ENCODE measurements at regions not wholly inside any gene's neighbourhood (a gene's known extent, or its start where the extent isn't known, plus 50 kb on each side); places are given as distances from the start of the nearest gene placed in this dataset.

- no peak for DNase-seq
- ATAC-seq, result peak; percentile 21
- intact Hi-C loops (cut with micrococcal nuclease), result no loop called here
Measured at GRCh38 chr14:80446356-80446755, 235.1 kb upstream of the DIO2 start.

- no peak for ATAC-seq
- intact Hi-C loops (cut with micrococcal nuclease), result no loop called here
- DNase-seq, result no peak
Measured at GRCh38 chr14:80445605-80446004, 234.3 kb upstream of the DIO2 start.

- intact Hi-C loops (cut with micrococcal nuclease), result no loop called here
- ATAC-seq, result no peak
Measured at GRCh38 chr14:80434574-80435321, 223.4 kb upstream of the DIO2 start.

GRCh38 chr14:80433811-80434210 lies 222.5 kb upstream of the DIO2 start:
- DNase-seq (no peak), ATAC-seq (no peak)
- intact Hi-C loops (cut with micrococcal nuclease), result no loop called here

More at GRCh38 chr14:80434574-80435321, 223.4 kb upstream of the DIO2 start:
- DNase-seq, result no peak

- ATAC-seq (no peak), DNase-seq (no peak)
- intact Hi-C loops (cut with micrococcal nuclease), result no loop called here
Measured at GRCh38 chr14:80428671-80429070, 217.4 kb upstream of the DIO2 start.

GRCh38 chr14:80428171-80428570 lies 216.9 kb upstream of the DIO2 start:
- DNase-seq (no peak), ATAC-seq (no peak)
- intact Hi-C loops (cut with micrococcal nuclease), result no loop called here

- intact Hi-C loops (cut with micrococcal nuclease), result no loop called here
- peak; percentile 51 for ATAC-seq
- no peak for DNase-seq
Measured at GRCh38 chr14:80427101-80427500, 215.8 kb upstream of the DIO2 start.

GRCh38 chr14:80426683-80427082 lies 215.4 kb upstream of the DIO2 start:
- ATAC-seq (no peak), DNase-seq (no peak)
- intact Hi-C loops (cut with micrococcal nuclease), result no loop called here

- ATAC-seq, result peak; percentile 93
- intact Hi-C loops (cut with micrococcal nuclease), result no loop called here
- no peak for DNase-seq
Measured at GRCh38 chr14:80425686-80426085, 214.4 kb upstream of the DIO2 start.

GRCh38 chr14:80419769-80420168 lies 208.5 kb upstream of the DIO2 start:
- no peak for DNase-seq
- no peak for ATAC-seq
- intact Hi-C loops (cut with micrococcal nuclease), result no loop called here

GRCh38 chr14:80419345-80419744 lies 208.0 kb upstream of the DIO2 start:
- DNase-seq, result no peak
- ATAC-seq, result no peak
- intact Hi-C loops (cut with micrococcal nuclease), result no loop called here

- DNase-seq, result no peak
- ATAC-seq, result no peak
- intact Hi-C loops (cut with micrococcal nuclease), result no loop called here
Measured at GRCh38 chr14:80415636-80416035, 204.3 kb upstream of the DIO2 start.

GRCh38 chr14:80414080-80414479 lies 202.8 kb upstream of the DIO2 start:
- intact Hi-C loops (cut with micrococcal nuclease), result no loop called here
- ATAC-seq (no peak), DNase-seq (no peak)

GRCh38 chr14:80404413-80404812 lies 193.1 kb upstream of the DIO2 start:
- DNase-seq, result no peak
- intact Hi-C loops (cut with micrococcal nuclease), result no loop called here
- no peak for ATAC-seq

- DNase-seq, result no peak
- intact Hi-C loops (cut with micrococcal nuclease), result no loop called here
- ATAC-seq, result no peak
Measured at GRCh38 chr14:80403036-80403435, 191.7 kb upstream of the DIO2 start.

GRCh38 chr14:80395031-80395430 lies 183.7 kb upstream of the DIO2 start:
- ATAC-seq (no peak), DNase-seq (no peak)
- intact Hi-C loops (cut with micrococcal nuclease), result no loop called here

- intact Hi-C loops (cut with micrococcal nuclease), result no loop called here
- ATAC-seq, result no peak
- DNase-seq, result no peak
Measured at GRCh38 chr14:80393766-80394165, 182.5 kb upstream of the DIO2 start.

GRCh38 chr14:80390906-80391305 lies 179.6 kb upstream of the DIO2 start:
- ATAC-seq (no peak), DNase-seq (no peak)
- intact Hi-C loops (cut with micrococcal nuclease), result no loop called here

- DNase-seq, result no peak
- no peak for ATAC-seq
- intact Hi-C loops (cut with micrococcal nuclease), result no loop called here
Measured at GRCh38 chr14:80388980-80389711, 177.8 kb upstream of the DIO2 start.

- ATAC-seq (peak; percentile 12), DNase-seq (no peak)
- intact Hi-C loops (cut with micrococcal nuclease), result no loop called here
Measured at GRCh38 chr14:80387563-80387981, 176.3 kb upstream of the DIO2 start.

- intact Hi-C loops (cut with micrococcal nuclease), result no loop called here
- no peak for DNase-seq
- no peak for ATAC-seq
Measured at GRCh38 chr14:80385336-80385735, 174.0 kb upstream of the DIO2 start.

All from left ventricle myocardium superior (tissue), 1 donor.